Activated CD4-positive, alpha-beta T cell treated with anti-CD3 and anti-CD28 coated beads, Interleukin-10, Interleukin-2, amounts not matched to agents 100 ng/mL and 50 ng/mL, durations not matched to agents 16 hours and 8 hours (primary cell): ENCODE measurements at regions not wholly inside any gene's neighbourhood (a gene's known extent, or its start where the extent isn't known, plus 50 kb on each side); places are given as distances from the start of the nearest gene placed in this dataset.

Source experiments
- DNase-seq: peaks from one replicate; pipeline ENCODE4 v3.0.0-alpha.2; 2020

DNA sequence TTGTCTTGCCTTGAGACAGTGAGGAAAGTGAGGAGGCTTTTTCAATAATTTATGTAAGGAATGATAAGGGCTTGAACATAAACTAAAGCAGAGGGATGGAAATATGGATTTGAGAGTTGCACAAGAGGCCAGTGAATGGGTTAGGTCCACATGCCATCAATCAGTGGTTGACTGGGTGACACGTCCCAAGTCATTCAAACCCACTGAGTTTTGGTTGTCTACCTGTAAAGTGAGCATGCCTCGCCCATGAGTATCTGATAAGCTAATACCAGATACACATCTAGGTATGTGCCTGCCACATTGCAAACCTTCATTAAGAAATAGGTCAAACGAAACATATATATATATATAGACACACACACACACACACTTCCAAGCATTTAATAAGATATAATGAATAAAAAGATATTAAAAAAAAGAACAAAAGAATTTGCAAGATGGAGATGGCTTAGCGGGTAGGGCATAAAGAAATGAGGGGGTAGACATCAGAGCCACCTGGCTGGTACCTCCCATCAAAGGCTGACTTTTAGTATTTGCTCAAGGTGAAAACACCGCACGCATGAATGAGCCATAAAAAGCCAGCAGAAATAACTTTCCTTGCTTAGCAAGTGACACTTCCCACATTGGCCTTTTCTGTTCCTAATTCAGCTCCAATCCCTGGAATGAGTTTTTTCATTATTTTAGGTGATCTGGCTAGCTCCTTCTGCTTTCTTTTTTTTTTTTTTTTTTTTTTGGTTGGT is 109.1 kb upstream of the GGTLC1 start:
- DNase-seq, result no peak

DNA sequence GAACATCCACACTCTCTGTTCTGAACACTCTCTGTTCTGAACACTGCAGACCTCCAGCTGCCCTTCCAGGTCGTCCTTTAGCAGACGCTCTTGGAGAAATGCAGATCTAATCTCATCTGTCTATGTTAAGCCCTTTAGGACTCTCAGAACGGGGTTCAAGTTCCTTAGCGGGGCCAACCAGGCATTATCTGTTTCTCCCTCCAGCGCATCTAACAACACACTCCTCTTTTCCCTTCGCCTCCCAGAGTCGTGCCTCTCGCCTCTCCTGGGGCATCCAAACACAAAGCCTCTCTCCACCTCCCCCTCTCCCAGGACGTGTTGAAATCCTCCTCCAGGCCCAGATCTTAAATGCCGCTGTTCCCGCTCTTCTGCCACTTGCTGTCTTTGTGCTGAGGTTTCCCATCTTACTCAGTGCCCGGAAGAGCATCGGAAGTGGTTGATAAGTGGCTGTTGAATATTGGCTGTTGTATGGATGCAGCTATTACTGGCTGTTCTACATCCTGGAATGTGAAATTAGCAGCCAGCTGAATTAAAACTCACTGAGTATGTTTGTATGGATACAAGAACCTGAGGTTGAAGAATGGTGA is 108.4 kb upstream of the GGTLC1 start:
- no peak for DNase-seq

DNA sequence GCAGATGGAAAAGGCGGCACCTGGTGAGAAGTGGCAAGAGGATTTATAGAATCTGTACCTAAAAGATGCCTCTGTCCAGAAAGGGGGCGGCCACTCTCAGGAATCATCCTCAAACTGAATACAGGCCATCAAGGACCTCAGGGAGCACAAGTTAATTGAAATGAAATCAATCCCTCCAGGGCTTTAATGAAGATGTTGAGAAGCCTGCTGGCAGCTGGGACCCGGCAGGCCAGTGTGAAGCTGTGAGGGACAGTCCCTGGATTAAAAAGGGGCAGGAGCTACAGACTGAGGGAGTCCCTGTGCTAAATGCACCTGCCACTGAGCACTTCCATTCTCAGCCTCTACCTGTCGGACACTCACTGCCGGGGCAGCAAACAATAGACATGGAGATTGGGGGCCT is 107.7 kb upstream of the GGTLC1 start:
- no peak for DNase-seq

DNA sequence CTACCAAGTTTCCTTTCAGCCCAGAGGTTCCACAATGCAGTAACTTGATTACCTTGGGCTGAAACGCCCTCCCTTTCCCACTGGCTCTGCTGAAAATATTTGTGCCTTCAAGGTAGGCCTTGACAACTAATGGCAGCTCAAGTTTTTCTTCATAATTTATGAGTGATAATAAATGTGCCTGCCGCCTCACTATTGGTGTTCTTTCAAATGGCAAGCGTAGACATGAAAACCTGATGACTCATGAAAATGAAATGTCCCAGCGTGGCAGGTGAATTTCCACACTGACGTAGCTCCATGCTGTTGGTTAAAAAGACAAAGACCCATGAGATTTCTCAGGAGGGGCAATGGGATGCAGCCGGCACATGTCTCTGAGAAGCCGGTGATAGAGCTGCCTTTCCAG is 107.2 kb upstream of the GGTLC1 start:
- no peak for DNase-seq

DNA sequence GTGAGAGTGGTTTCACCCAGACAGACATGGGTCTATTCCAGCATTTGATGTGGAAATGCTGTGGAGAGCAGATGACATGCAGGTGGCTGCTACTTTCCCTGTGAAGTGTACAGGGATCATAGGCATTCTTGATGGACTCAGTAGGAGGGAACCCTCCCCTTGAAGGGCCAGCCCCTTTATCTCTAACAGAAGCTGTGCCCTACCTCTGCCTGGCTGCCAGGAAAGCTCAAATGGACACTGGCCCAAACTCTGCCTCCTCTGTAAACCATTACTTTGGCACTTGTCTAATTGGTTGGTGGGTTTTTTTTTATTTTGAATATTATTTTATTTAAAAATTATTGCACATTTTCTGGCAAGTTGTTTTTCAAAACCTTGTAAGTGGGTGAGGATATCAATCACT is 106.7 kb upstream of the GGTLC1 start:
- no peak for DNase-seq

DNA sequence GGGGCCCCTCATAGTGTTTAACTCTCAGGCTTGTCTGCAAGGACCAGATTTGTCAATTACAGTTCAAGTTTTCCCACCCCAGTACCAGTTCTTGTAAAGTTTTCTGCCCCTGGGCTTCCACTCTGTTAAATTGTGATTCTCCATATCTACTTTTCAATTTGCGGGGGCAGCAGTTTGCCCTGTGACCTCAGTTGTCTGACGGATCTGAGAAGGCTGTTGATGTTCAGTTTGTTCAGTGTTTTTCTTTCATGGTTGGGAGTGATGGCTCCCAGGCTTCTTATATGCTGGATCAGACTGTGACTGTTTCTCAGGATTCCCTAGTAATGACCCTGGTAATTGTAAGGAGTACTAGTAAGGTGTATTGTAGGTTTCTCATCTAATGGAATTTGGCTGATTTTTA is 101.0 kb upstream of the GGTLC1 start:
- DNase-seq, result no peak

DNA sequence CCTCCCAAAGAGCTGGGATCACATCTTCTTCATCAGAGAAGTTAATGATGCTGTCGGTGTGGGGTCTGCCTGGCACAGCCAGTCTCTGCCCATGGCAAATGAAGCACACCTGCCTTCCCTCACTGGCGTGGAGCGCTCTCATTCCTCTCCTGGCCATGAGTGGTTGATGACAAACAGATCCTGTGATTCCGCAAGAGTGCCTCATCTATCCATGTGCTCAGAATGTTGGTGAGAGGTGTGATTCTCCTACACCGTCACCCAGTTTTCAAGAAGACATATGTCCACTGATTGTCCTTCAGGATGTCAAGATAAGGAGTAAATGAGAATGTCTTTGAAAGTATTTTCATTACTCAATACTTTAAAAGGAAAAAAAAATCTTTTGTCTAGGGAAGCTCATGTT is 97.5 kb upstream of the GGTLC1 start:
- DNase-seq, result no peak

DNA sequence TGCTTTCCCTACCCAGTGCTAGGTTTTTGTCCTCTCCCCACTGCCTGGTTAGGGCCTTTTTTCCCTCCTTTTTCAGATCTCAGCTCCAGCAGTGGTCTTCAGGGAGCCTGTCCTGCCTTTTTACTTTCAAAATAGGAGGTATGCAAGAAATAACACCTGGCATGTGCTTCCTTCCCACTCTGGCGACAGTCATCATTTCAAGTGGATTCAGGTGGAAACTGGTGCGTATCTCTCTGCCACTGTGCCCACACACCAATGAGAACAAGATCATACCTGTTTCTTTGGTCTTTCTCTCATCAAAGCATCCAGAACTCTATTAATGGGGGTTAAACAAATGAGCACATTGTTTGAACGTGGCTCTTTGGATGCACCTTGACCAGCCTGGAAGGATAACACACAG is 95.7 kb upstream of the GGTLC1 start:
- no peak for DNase-seq

DNA sequence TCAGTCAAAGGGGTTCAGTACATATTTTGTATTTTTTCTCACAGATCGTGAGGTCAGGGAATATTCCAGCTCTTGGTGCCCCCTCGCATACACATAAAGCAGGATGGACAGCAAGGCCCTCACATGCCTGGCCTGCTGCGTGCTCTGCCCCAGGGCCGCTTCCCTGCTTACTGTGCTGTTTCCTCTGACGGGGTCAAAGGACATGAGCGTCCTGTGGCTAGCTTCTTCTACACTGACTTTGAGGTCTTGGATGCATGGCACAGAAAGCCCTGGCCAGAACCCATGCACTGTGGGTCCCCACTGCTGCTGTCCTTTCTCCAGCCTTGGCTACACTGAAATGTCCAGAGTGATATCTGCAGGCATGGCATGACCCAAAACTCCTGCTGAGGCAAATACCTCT is 92.5 kb upstream of the GGTLC1 start:
- DNase-seq, result no peak

DNA sequence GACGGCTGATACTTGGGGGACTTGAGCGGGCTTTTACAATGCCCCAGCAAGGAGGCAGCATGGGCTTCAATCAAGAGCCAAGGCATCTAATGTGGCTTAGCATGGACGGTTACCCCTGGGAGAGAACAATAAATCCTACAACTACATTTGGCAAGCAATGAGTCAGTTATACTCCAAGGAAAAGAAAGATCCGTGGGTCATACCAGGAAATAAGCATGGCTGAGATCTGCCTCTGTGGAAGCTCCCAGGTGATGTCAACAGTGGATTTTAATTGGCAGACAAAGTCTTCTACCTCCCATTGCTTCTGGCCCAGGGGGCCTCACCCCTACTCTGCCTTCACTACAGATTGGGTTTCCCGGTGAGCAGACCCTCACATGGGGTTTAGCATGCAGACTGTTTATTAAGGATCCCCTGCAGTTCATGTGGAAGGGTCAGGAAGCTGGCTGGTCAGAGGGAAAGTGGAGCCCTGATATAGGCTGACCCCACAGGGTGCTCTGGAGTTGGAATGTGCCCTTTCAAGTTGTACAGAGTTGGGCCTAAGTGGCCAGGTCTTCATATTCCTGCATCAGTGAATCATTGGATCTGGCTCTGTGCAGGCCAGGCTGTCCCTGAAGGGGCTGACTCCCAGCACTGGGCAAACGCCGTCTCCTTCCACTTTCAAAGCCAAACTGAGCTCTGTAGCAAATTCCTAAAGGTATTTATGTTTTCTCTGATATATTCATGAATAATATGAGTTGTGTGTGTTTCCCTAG is 91.3 kb upstream of the GGTLC1 start:
- no peak for DNase-seq

DNA sequence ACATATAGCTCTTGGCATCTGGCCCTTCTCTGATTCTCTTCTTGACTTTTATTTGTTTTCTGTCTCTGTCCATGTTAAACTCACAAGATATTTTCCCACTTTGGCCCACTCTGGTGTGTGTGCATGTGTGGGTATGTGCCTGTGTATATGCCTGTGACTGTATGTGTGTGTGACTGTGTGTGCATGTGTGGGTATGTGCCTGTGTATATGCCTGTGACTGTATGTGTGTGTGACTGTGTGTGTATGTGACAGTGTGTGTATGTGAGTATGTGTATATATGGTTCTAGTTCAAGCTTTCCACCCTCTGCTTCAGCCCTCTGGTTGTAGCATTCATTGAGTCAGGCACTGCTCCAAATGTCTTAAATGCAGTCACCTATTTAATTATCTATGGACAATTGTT is 88.6 kb upstream of the GGTLC1 start:
- DNase-seq, result no peak

DNA sequence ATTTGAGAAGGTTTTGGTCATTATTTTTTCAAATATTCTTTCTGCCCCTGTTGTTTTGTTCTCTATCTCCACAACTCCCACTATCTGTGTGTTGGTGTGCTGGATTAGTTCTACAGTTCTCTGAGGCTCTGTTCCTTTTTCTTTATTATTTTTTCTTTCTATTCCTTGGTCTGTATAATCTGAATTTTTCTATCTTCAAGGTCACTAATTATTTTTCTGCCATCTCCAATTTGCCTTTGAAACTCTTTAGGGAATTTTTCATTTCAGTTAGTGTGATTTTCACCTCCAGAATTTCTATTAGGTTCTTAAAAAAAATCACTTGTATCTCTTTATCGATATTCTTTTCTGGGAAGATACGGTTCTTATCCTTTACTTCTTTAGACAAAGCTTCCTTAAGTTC is 82.1 kb upstream of the GGTLC1 start:
- DNase-seq, result no peak

DNA sequence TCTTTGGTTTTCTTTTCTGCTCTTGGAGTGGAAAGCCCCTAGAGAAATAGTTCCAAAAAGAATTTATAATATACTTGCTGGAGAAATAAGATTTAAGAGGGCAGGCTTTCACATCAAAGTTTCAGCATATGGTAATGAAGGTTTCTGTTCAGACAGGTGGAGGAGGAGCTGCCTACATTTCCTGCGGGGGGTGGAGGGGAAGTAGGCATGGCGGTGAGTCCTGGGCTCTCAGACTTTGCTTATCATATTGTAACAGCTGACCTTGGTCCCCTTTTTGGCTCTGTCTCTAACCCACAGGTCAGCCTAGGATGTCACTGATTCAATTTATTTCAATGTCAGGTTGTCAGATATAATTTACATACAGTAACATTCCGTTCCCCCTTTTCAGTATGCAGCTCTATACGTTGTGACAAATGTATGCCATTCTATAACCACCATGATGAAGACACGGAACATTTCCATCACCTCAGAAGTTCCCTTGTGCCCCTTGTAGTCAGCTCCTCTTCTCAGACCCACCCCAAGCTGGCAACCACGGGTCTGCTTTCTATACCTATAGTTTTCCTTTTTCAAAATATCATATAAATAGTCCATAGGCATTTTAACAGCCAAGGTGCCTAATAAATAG is 77.6 kb upstream of the GGTLC1 start:
- no peak for DNase-seq

DNA sequence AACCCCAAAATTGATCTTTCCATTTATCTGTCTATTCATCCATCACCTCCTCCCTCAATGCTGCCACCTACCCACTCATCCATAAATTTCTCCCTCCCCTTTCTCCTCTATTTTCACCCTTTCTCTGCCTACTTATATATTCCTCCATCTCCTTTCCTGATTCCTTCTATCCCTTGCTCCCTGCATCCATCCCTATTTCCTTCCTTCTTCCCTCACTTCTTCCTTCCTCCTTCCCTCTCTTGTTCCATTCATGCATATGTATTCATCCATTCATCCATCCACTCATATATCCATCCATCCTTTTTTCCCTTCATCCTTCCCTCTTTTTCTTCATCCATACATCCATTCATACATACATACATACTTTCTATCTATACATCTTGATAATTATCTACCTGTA is 76.3 kb upstream of the GGTLC1 start:
- no peak for DNase-seq

DNA sequence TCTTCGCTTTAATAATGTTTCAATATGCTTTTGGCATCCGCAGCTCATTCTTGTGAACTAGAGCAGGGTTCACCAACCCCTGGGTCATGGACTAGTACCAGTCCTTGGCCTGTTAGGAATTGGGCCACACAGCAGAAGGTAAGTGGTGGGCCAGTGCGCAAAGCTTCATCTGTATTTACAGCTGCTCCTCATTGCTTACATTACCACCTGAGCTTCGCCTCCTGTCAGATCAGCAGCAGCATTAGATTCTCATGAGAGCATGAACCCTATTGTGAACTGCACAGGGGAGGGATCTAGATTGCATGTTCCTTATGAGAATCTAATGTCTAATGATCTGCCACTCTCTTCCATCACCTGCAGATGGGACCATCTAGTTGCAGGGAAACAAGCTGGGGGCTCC is 75.5 kb upstream of the GGTLC1 start:
- no peak for DNase-seq

DNA sequence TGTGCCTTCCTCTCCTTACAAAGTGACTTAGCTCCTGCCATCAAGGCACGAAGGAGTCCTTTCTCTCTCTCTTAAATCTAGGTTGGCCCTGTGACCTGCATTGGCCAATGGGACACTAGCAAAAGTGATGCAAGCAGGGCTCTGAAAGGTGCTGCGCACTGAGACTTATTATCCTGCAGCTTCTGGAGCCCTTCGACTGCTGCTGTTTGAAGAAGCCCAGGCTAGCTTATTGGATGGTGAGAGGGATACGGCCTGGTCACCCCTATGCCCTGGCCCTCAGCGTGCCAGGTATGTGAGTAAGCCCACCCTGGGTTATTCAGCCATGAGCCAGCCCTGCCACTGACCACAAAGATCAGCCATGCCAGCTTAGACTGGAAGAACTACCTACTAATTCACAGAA is 74.5 kb upstream of the GGTLC1 start:
- DNase-seq, result no peak

DNA sequence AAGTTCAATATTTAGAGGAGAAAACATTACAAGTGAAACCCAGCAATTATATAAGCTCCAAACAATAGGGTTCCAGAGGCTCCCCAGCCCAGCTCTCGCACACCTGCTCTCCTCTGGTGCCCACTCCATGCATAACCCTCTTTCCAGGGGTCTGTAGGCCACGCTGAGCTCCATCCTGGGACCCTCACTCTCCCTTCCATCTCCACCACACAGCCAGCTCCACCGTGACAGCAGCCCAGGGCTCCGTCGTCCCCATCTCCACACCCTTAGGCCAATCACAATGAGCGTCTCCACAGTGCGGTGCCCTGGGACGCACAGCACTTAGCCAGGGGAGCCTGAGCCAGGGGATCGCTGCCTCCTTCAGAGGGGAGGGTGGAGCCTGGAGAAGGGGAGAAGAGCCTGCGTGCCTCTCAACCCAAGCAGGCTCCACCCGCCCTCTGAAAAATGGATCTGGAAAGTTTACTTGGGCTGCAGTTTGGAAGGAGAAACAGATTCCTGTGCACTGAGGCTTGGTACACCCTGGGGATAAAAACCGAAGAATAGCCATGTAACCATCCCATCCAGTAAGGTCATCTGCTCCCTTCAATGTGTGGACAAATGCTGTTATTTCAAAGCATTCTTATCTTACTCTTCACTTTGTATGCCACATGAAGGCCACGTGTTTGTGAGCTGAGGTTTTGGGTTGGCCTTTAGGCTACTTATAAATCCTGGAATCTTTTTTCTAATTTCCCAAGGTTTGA is 72.4 kb upstream of the GGTLC1 start:
- no peak for DNase-seq

DNA sequence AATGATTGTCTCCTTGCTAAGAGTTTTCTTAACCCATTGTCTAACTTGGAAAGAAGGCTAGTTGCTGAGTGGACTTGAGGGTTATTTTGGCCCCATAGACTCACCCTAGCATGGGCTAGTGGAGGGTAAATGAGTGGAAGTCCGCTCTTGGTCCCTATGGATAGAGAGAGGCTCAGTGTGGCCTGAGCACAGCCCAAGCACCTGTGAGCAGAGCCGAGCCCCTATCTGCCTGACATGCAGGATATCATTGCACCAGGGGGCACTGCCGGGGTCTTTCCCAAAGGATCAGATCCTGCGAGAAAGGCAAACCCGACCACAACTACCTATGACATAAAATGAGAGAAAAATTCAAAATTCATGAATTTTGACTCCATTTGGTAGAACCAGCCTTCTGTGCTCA is 70.6 kb upstream of the GGTLC1 start:
- no peak for DNase-seq

DNA sequence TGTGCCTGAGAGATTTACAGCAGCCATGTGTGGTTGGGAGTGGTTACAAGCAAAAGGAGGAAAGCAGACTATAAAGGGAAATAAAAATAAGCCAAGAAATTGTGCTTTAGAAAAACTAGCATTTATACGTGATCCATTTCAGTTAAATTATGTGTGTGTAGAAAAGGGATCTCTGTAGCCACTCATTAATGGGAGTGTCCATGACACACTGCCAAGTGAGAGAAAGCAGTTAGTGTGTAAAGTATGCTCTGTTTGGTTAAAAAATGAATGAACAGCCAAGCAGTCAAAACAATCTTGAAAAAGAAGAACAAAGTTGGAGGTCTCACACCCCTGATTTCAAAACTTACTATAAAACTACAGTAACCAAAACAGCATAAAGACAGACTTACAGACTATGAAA is 67.9 kb upstream of the GGTLC1 start:
- DNase-seq, result no peak

DNA sequence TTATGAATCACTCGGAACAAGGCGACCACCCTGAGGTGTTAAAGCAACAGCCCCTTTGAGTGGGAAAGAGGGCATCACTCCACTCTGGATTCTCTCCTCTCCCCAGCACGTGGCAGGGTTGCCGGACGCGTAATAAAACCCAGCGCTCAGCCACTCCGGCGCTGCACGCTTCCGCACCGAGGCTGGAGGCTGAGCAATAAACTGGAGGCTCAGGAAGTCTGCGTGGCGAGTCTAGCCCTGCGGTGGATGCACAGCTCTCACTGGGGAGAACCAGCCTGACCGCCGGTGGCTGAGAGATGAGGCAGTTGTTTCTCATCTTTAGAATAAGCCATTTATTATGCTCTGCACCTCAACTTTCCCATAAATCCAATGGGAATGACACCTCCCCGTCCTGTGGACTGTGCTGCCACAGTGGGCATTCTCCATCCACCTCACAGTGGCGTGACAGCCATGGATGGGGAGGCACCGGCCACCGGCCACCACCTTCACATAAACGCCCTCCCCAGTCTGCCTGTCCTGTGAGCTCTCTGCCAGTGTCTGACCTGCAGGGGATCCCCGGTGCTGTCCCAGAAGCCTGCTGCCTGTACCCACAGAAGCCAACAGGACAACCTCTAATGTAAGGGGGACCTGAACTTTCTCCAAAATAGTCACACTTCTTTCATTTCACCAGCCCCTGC is 64.2 kb upstream of the GGTLC1 start:
- no peak for DNase-seq

DNA sequence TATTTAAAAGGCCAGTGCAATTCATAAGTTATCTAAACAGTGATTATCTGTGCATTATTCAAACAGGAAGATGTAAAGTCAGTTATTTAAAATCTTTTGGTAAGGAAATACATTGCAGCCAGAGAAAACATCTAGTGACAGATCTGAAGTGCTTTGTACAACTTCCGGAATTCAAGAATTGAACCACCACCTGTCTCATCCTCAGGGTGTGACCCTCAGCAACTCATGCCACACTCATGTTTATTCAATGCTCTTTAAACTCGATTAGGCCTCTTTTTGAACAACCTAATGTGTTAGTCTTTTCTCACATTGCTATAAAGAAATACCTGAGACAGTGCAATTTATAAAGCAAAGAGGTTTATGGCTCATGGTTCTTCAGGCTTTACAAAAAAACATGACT is 62.6 kb upstream of the GGTLC1 start:
- DNase-seq, result no peak

DNA sequence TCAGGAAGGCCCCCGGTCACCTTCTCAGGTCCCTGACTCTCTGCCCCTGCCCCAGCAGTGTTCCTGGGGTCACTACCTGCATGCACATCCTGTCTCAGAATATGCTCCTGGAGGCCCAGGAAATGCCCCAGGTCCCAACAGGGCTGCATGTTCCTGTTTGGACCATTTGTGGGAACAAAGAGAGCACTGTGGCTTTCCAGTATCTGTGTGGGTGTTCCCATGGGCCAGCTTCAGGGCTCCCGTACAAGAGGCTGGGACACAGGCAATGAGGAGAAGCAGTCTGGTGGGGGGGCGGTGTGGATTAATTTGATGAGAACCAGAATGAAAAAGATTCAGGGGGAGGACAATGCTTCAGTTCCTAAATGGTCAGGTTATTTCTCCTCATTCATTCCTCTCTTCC is 61.5 kb upstream of the GGTLC1 start:
- no peak for DNase-seq

DNA sequence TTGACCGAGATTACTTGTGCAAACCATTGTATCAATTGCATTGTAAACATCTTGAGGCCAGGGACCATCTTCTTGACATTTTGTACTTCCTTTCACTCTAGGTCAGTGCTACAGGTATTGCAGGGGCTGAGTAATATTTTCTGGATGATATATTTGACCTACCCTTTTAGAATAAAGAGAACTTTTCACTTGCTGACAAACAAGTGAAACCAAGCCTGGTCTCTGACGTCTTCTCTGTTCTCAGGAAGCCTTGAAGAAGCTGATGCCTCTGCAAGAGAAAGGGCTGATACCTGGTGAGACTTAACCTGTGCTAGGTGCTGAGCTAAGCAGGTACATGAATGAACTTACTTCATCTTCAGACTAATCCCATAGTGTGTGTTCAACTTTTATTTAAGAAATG is 60.5 kb upstream of the GGTLC1 start:
- DNase-seq, result peak; percentile 15
